HL-60 (cell line): ENCODE measurements at regions not wholly inside any gene's neighbourhood (a gene's known extent, or its start where the extent isn't known, plus 50 kb on each side); places are given as distances from the start of the nearest gene placed in this dataset.

Source experiments
- DNase-seq, 2 experiments: peaks; one replicate each; pipeline ENCODE4 v3.0.0-alpha.2; 2010 to 2020; ENCODE audit warnings: low read depth in 1 of 2, low spot score in 1 of 2
- H3K27ac ChIP-seq: fragments of 250-450 bp; sonication (Bioruptor Pico); replicated peaks from 2 replicates; pipeline ENCODE4 v1.5.1; 2020; ENCODE audit warnings: mild to moderate bottlenecking, moderate library complexity
- H3K27me3 ChIP-seq: fragments of 250-450 bp; sonication (Bioruptor Pico); 2 replicates; pipeline ENCODE4 v1.5.1; 2021; ENCODE audit warnings: mild to moderate bottlenecking, moderate library complexity; ENCODE audit not compliant: insufficient read depth, poor library complexity, severe bottlenecking
- H3K4me3 ChIP-seq: replicated peaks from 2 replicates; pipeline ENCODE4 v1.5.1; 2011; ENCODE audit warnings: mild to moderate bottlenecking, control low read depth, low read length; ENCODE audit not compliant: insufficient read depth
- GABPA ChIP-seq: IDR thresholded peaks from 2 replicates; pipeline ENCODE4 v1.6.1; 2012; ENCODE audit warnings: low read depth
- POLR2AphosphoS5 ChIP-seq: IDR thresholded peaks from 2 replicates; pipeline ENCODE4 v1.6.1; 2012; ENCODE audit warnings: low read depth
- SPI1 ChIP-seq: IDR thresholded peaks from 2 replicates; pipeline ENCODE4 v1.6.1; 2012; ENCODE audit warnings: low read depth, mild to moderate bottlenecking, borderline replicate concordance
- TF ChIP-seq, protein P1 (sequence below): IDR thresholded peaks from 2 replicates; pipeline ENCODE4 v1.6.1; 2012; ENCODE audit warnings: low read depth; ENCODE audit not compliant: insufficient replicate concordance
- TF ChIP-seq, protein P2 (sequence below): IDR thresholded peaks from one replicate; pipeline ENCODE4 v1.5.1; 2011; ENCODE audit warnings: low read length, control low read depth, inconsistent platforms; ENCODE audit not compliant: insufficient read depth

DNA sequence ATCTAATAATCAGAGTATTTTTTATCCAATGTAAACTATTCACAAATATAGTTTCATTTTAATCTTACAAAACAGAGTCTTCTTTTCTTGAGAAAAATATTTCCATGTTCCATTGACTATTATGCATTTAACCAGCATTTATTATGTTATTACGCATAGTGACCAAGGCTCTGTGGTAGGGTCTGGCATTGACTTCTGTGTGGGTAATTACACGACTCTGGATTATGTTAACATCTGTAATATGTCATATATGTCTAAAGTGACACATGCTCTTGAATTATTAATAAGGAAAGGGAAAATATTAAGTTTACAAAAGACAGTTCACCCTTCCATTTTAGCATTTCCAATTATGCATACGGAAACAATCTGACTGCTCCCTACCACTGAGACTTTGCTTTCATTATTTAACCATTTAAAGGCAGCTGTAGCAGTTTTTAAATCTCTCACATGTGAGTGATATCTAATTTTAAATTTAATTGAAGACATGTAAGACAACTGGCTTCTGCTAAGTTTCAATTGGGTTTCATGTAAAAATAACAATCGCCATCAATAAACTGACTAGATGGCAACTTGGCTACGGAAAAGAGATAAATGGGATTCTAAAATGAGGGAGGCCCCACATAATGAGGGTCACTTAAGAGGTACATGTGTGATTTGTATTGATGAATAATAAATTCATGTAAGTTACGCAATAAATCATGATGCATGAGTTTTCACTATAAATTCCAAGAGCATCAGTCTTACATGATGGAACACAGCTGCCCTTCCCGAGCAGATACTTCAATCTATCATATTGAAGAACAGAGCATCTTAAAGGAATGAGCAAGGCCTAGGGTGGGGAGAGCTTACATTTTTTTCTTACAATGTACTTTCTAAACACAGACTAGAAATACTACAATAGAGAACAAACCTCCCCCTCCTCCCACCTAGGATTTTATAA, 1056.8 kb downstream of the MAT2B start:
- Histone ChIP-seq H3K4me3 (no peak overlapping the region), H3K27ac (no peak overlapping the region), H3K27me3 (no peaks in the 10 kb centered on the region)
- no peak for DNase-seq
- TF ChIP-seq, protein P1, sequence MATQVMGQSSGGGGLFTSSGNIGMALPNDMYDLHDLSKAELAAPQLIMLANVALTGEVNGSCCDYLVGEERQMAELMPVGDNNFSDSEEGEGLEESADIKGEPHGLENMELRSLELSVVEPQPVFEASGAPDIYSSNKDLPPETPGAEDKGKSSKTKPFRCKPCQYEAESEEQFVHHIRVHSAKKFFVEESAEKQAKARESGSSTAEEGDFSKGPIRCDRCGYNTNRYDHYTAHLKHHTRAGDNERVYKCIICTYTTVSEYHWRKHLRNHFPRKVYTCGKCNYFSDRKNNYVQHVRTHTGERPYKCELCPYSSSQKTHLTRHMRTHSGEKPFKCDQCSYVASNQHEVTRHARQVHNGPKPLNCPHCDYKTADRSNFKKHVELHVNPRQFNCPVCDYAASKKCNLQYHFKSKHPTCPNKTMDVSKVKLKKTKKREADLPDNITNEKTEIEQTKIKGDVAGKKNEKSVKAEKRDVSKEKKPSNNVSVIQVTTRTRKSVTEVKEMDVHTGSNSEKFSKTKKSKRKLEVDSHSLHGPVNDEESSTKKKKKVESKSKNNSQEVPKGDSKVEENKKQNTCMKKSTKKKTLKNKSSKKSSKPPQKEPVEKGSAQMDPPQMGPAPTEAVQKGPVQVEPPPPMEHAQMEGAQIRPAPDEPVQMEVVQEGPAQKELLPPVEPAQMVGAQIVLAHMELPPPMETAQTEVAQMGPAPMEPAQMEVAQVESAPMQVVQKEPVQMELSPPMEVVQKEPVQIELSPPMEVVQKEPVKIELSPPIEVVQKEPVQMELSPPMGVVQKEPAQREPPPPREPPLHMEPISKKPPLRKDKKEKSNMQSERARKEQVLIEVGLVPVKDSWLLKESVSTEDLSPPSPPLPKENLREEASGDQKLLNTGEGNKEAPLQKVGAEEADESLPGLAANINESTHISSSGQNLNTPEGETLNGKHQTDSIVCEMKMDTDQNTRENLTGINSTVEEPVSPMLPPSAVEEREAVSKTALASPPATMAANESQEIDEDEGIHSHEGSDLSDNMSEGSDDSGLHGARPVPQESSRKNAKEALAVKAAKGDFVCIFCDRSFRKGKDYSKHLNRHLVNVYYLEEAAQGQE = no peak

DNA sequence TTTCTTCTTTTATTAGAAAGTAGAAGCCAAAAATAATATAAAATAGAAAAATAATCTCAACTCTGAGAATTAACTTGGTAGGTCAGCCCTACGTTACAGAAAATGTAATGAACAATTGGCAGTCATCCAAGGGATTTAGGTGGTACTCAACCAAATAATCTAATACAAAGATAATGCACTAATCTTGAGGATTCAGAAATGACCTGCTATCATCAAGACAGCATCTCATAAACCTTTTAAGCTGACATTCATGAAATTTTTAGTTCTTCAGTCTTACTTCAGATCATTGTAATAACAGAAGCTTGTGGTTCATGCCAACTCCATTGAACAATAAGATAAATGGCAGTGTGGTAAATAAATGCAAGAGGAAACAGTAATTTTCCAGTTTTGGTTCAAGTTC, 1058.0 kb downstream of the MAT2B start:
- DNase-seq = no peak
- H3K27me3 ChIP-seq = no peaks in the 10 kb centered on the region
- TF ChIP-seq POLR2AphosphoS5 (no peak), GABPA (no peak), SPI1 (no peak)
- TF ChIP-seq, protein P1 = no peak
- TF ChIP-seq, protein P2, sequence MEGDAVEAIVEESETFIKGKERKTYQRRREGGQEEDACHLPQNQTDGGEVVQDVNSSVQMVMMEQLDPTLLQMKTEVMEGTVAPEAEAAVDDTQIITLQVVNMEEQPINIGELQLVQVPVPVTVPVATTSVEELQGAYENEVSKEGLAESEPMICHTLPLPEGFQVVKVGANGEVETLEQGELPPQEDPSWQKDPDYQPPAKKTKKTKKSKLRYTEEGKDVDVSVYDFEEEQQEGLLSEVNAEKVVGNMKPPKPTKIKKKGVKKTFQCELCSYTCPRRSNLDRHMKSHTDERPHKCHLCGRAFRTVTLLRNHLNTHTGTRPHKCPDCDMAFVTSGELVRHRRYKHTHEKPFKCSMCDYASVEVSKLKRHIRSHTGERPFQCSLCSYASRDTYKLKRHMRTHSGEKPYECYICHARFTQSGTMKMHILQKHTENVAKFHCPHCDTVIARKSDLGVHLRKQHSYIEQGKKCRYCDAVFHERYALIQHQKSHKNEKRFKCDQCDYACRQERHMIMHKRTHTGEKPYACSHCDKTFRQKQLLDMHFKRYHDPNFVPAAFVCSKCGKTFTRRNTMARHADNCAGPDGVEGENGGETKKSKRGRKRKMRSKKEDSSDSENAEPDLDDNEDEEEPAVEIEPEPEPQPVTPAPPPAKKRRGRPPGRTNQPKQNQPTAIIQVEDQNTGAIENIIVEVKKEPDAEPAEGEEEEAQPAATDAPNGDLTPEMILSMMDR = no peak

DNA sequence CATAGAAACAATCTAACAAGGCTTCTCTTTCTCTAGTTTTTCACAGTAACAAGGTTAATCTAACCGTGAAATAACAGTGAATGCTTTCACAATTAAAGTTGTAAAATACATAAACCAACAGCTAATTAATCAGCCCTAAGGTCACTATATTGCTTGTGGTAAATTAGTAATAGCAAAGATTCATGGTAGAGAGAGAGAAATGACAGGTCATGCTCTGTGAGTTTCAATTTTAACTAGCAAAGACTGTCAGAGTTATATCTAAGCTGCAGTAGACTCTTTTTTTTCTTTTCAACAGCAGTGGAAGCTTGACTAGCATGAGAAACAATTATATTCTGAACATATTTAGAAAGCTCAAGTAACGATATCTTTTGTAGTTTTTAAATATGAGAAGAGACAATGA, 1068.0 kb downstream of the MAT2B start:
- no peak for DNase-seq
- no peak overlapping the region for H3K27ac ChIP-seq
- H3K27me3 ChIP-seq = no peaks in the 10 kb centered on the region
- no peak overlapping the region for H3K4me3 ChIP-seq
- TF ChIP-seq GABPA = no peak
- TF ChIP-seq, protein P1 = no peak
- TF ChIP-seq POLR2AphosphoS5 = no peak
- TF ChIP-seq, protein P2 = no peak

More for the DNA sequence above, 1058.0 kb downstream of the MAT2B start:
- Histone ChIP-seq H3K4me3 (no peak overlapping the region), H3K27ac (no peak overlapping the region)
